Small intestine (tissue), 7 donors: ENCODE measurements at regions not wholly inside any gene's neighbourhood (a gene's known extent, or its start where the extent isn't known, plus 50 kb on each side); places are given as distances from the start of the nearest gene placed in this dataset.

Experiments
- DNase-seq, 2 donors: peaks; one replicate each; pipeline versions ENCODE4 v3.0.0 to v3.0.0-alpha.2; 2013
- FAIRE-seq: peaks from 2 replicates; lab custom pipeline; 2012; peaks lifted over from hg19 to GRCh38; lab: Jason Lieb, UNC
- H3K27ac ChIP-seq, 3 donors: one replicate each; pipeline ENCODE4 v1.5.1; 2013; ENCODE audit warnings: low read length in 2 of 3, mild to moderate bottlenecking in 2 of 3, control low read depth in 1 of 3, inconsistent platforms in 1 of 3, low read depth in 1 of 3, moderate library complexity in 1 of 3
- H3K27me3 ChIP-seq, 3 donors: one replicate each; pipeline ENCODE4 v1.6.1; 2013; ENCODE audit warnings: low read length in 3 of 3, inconsistent platforms in 1 of 3; ENCODE audit not compliant: control insufficient read depth in 3 of 3, insufficient read depth in 3 of 3
- H3K36me3 ChIP-seq, 3 donors: one replicate each; pipeline ENCODE4 v1.6.1; 2013; ENCODE audit warnings: low read length in 3 of 3, inconsistent platforms in 1 of 3, low read depth in 1 of 3, mild to moderate bottlenecking in 1 of 3, moderate library complexity in 1 of 3; ENCODE audit not compliant: control insufficient read depth in 3 of 3, insufficient read depth in 2 of 3
- H3K4me1 ChIP-seq, 3 donors: one replicate each; pipeline ENCODE4 v1.6.1; 2013; ENCODE audit warnings: low read length in 2 of 3, inconsistent platforms in 1 of 3, low read depth in 1 of 3, mild to moderate bottlenecking in 1 of 3, moderate library complexity in 1 of 3; ENCODE audit not compliant: control insufficient read depth in 3 of 3, insufficient read depth in 2 of 3
- H3K4me3 ChIP-seq, 3 donors: one replicate each; pipeline ENCODE4 v1.5.1; 2013; ENCODE audit warnings: low read length in 3 of 3, control low read depth in 1 of 3, inconsistent platforms in 1 of 3, low read depth in 1 of 3, mild to moderate bottlenecking in 1 of 3, moderate library complexity in 1 of 3
- H3K9me3 ChIP-seq, 2 donors: one replicate each; pipeline ENCODE4 v1.6.1; 2013; ENCODE audit warnings: low read depth in 1 of 2, low read length in 1 of 2; ENCODE audit not compliant: control insufficient read depth in 2 of 2, insufficient read depth in 1 of 2
- WGBS, 3 donors: extraction: QIAGEN DNeasy Blood & Tissue Kit; methylation state at CpG; one replicate each; pipeline ENCODE4 v1.1.7; 2013; 5-methylcytosine and 5-hydroxymethylcytosine counted together
- donor health status: healthy with polysubstance abuse.
- donor health status: control.
- donor health status: control.
- donor health status: Bipolar disorder and iron deficiency.
- donor health status: healthy.

DNA sequence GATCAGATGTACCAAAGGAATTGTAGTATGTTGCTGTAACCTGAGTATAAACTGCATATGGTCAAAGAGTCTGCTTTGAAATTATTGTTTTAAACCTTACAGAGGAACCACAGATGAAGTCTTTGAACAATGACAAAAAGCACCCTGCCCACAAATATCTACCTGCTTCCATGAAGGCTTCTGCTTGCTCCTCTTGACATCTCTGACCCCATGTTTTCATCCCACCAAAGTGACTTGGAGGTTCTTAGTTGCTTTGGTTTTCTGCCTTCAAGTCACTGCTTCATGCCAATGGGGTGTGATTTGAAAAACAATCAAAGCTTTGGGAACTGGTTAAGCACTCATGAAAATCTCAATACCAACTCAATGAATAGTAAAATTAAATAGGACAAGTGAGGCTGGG lies 194.6 kb upstream of the ACTBL2 start:
- Histone ChIP-seq H3K9me3 (no peaks in the 10 kb centered on the region), H3K36me3 (no peaks in the 10 kb centered on the region), H3K4me3 (no peak overlapping the region), H3K27me3 (no peaks in the 10 kb centered on the region), H3K27ac (no peak overlapping the region), H3K4me1 (peaks cover 0 to 10% (median 0%) of the 10 kb centered on the region in 3 donors)
- no peak for FAIRE-seq
- no peak for DNase-seq

DNA sequence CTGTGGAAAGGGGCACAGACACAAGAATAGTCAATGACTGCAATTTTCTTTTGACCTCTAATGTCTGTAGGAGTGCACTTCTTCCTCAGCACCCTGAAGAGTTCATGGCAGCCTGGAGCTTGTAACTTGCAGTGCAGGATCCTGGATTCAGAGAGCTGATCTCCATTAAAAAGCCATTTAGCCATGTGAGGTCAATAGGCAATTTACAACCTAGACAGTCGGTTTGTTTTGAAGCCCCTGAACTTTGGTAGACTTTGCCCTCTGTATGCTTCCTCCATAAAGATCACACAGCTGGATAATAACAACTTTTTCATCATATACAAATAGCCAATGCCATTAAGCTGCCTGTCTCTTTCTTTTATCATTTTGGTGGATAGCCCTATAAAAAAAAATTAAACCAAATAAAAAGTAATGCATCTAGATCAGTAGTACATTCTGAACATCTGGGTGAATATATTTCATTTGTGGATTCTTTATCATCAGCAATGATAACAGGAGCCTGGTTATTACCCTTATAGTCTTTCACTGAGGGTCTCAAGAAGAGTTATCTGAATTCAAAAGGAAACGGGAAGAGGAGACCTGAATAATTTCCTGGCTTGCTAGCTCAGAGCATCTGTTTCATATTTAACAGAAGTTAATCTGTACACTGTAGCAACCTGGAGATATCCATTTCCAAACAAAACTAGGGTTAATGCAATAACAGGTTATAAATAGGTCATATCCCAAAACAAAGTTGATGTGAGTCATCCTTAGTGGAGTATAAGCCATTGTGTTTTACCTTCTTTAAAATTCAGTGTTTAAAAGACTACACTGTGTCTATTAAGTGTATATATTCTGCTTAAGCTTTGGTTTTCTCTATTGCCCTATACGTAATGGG lies 193.8 kb upstream of the ACTBL2 start:
- DNase-seq (peak; percentile 31 to 78), FAIRE-seq (no peak)
- no peaks in the 10 kb centered on the region for H3K27me3 ChIP-seq
- H3K4me3 ChIP-seq, result no peak overlapping the region
- H3K27ac ChIP-seq, result no peak overlapping the region
- 34 to 55% (median 37%) methylated on average over 3 of the region's 3 CpGs for WGBS, 3 donors
- H3K9me3 ChIP-seq, result no peaks in the 10 kb centered on the region
- H3K4me1 ChIP-seq, result peaks cover 0 to 10% (median 0%) of the 10 kb centered on the region in 3 donors
- no peaks in the 10 kb centered on the region for H3K36me3 ChIP-seq

- no peak overlapping the region for H3K27ac ChIP-seq
- no peaks in the 10 kb centered on the region for H3K9me3 ChIP-seq
- FAIRE-seq, result no peak
- no peak for DNase-seq
- no peaks in the 10 kb centered on the region for H3K36me3 ChIP-seq
- 79 to 83% (median 80%) methylated on average over 1 of the region's 1 CpG for WGBS, 3 donors
- H3K27me3 ChIP-seq, result no peaks in the 10 kb centered on the region
- H3K4me1 ChIP-seq, result peaks cover 0 to 10% (median 0%) of the 10 kb centered on the region in 3 donors
- no peak overlapping the region for H3K4me3 ChIP-seq
Observed at GRCh38 chr5:57675236-57675635, 192.6 kb upstream of the ACTBL2 start.

DNA sequence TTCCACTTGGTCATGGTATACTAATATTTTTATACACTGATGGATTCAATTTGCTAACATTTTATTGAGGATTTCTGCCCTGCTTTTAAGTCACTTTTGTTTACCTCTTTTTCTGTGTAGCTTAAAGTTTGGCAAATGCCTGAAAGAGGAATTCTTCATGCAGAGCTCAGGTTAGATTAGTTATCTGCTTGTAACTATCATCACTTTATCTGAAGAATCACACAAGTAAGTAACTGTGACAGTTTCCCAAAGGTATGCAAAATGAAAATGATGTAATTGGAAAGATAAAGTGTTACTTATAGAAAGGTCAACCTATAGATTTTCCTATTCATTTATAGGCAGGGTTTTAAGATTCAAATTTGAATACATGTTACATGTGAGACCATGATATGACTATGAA lies 188.8 kb upstream of the ACTBL2 start:
- Histone ChIP-seq H3K4me1 (peaks cover 0 to 8% (median 0%) of the 10 kb centered on the region in 3 donors), H3K27ac (no peak overlapping the region), H3K27me3 (no peaks in the 10 kb centered on the region), H3K9me3 (no peaks in the 10 kb centered on the region), H3K36me3 (no peaks in the 10 kb centered on the region), H3K4me3 (no peak overlapping the region)
- FAIRE-seq, result no peak
- no peak for DNase-seq

- FAIRE-seq, result no peak
Observed at GRCh38 chr5:57666582-57666981, 184.0 kb upstream of the ACTBL2 start.

GRCh38 chr5:57665146-57665936 lies 182.7 kb upstream of the ACTBL2 start:
- H3K9me3 ChIP-seq, result no peaks in the 10 kb centered on the region
- no peak overlapping the region for H3K27ac ChIP-seq
- no peak for DNase-seq
- 86 to 92% (median 90%) methylated on average over 7 of the region's 7 CpGs for WGBS, 3 donors
- no peaks in the 10 kb centered on the region for H3K27me3 ChIP-seq
- no peak for FAIRE-seq
- no peaks in the 10 kb centered on the region for H3K4me1 ChIP-seq
- no peak overlapping the region for H3K4me3 ChIP-seq
- H3K36me3 ChIP-seq, result no peaks in the 10 kb centered on the region

More at GRCh38 chr5:57666582-57666981, 184.0 kb upstream of the ACTBL2 start:
- H3K4me1 ChIP-seq, result no peaks in the 10 kb centered on the region
- no peaks in the 10 kb centered on the region for H3K36me3 ChIP-seq
- H3K9me3 ChIP-seq, result no peaks in the 10 kb centered on the region
- H3K27ac ChIP-seq, result no peak overlapping the region
- DNase-seq, result no peak
- H3K27me3 ChIP-seq, result no peaks in the 10 kb centered on the region
- H3K4me3 ChIP-seq, result no peak overlapping the region

DNA sequence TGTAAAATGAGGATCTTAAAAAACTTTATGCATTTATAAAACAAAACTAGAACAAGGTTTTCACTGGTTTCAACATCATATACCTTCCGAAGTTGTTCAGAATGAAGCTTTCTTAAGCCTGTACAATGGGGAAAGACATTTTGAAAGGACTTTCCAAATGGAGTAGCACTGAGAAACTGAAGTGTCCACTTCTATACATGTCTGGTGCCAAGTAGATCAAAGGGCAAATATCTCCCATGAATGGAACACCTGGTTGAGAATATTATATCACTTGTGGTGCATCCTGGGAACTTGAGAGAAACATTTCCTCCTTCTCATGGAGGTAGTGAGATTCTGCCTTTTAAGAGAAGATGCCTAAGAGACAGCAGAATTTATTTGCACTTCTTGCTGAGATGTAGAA lies 182.1 kb upstream of the ACTBL2 start:
- FAIRE-seq, result no peak
- no peak overlapping the region for H3K27ac ChIP-seq
- H3K9me3 ChIP-seq, result no peaks in the 10 kb centered on the region
- DNase-seq, result no peak
- no peaks in the 10 kb centered on the region for H3K36me3 ChIP-seq
- H3K4me3 ChIP-seq, result no peak overlapping the region
- no peaks in the 10 kb centered on the region for H3K4me1 ChIP-seq
- no peaks in the 10 kb centered on the region for H3K27me3 ChIP-seq
- WGBS, 3 donors, result 83 to 93% (median 92%) methylated on average over 1 of the region's 1 CpG

DNA sequence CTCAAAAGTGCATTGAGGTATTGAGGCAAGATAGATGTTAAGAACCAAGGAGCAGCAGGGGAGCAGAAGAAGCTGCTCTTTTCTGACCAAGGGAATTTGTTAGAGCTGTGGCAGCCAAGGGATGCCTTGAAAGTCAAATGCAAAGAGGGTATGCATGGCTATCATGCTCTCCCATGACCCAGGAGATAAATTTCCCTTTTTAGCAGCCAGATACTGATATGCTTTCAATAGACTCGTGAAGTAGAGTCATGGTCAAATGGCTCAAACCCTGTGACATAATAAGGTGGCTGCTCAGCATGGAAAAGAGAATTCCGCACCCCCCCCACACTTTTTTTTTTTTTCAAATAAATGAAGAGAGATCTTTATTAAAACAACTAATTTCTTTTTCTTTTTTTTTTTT lies 180.9 kb upstream of the ACTBL2 start:
- Histone ChIP-seq H3K27ac (no peak overlapping the region), H3K9me3 (no peaks in the 10 kb centered on the region), H3K4me1 (no peaks in the 10 kb centered on the region), H3K4me3 (no peak overlapping the region), H3K27me3 (no peaks in the 10 kb centered on the region), H3K36me3 (no peaks in the 10 kb centered on the region)
- DNase-seq, result no peak
- no peak for FAIRE-seq
- WGBS, 3 donors, result 84 to 93% (median 91%) methylated on average over 2 of the region's 2 CpGs
